IMR-90 (cell line): ENCODE measurements at regions not wholly inside any gene's neighbourhood (a gene's known extent, or its start where the extent isn't known, plus 50 kb on each side); places are given as distances from the start of the nearest gene placed in this dataset.

Experiments used
- ATAC-seq: fragments of 200-7000 bp; cut with Tn5 transposase; 2 replicates; pipeline ENCODE4 v1.9.1; 2020; ENCODE audit warnings: low read depth, mild to moderate bottlenecking, moderate library complexity
- BruUV-seq: library from RNA; stranded (reverse); fragments of 400-500 nt; replicated peaks from 2 replicates; lab custom pipeline; 2021; lab: Mats Ljungman, UMichigan
- CTCF ChIA-PET: fragments of 300-600 bp; formaldehyde crosslinking; extraction: SDS; loops from one replicate; lab custom pipeline; 2021; ENCODE audit warnings: antibody characterized with exemption; lab: Yijun Ruan, JAX
- POLR2A ChIA-PET: fragments of 300-600 bp; sonication (Branson Sonifier 250); formaldehyde crosslinking; loops from one replicate; lab custom pipeline; 2022; ENCODE audit warnings: antibody characterized with exemption; ENCODE audit not compliant: unreplicated experiment; lab: Charles Lee
- DNase-seq: peaks from one replicate; pipeline ENCODE4 v3.0.0; 2013
- H2AFZ ChIP-seq: replicated peaks from 2 replicates; pipeline ENCODE3; 2013; ENCODE audit warnings: low read length, mild to moderate bottlenecking; ENCODE audit not compliant: poor library complexity
- H2AK5ac ChIP-seq: 2 replicates; pipeline ENCODE4 v1.6.1; 2013; ENCODE audit warnings: low read depth, low read length, inconsistent platforms
- H2AK9ac ChIP-seq: replicated peaks from 2 replicates; pipeline ENCODE3; 2013; ENCODE audit warnings: mild to moderate bottlenecking, low read depth, low read length, moderate library complexity; ENCODE audit not compliant: poor library complexity
- H2BK120ac ChIP-seq: 2 replicates; pipeline ENCODE4 v1.6.1; 2013; ENCODE audit warnings: low read depth, low read length, inconsistent platforms
- H2BK15ac ChIP-seq: 3 replicates; pipeline ENCODE4 v1.6.1; 2013; ENCODE audit warnings: low read depth, low read length, inconsistent platforms
- H2BK20ac ChIP-seq: 2 replicates; pipeline ENCODE4 v1.6.1; 2013; ENCODE audit warnings: low read depth, mild to moderate bottlenecking, inconsistent platforms, low read length, moderate library complexity
- H2BK5ac ChIP-seq: 2 replicates; pipeline ENCODE4 v1.6.1; 2013; ENCODE audit warnings: mild to moderate bottlenecking, low read depth, low read length, inconsistent platforms; ENCODE audit not compliant: poor library complexity, severe bottlenecking
- H3K14ac ChIP-seq: replicated peaks from 2 replicates; pipeline ENCODE4 v1.6.1; 2013; ENCODE audit warnings: low read depth, low read length, inconsistent platforms
- H3K18ac ChIP-seq: 2 replicates; pipeline ENCODE4 v1.6.1; 2013; ENCODE audit warnings: low read depth, low read length, control low read depth
- H3K23ac ChIP-seq: 2 replicates; pipeline ENCODE4 v1.6.1; 2013; ENCODE audit warnings: low read depth, low read length, inconsistent platforms
- H3K27ac ChIP-seq: 2 replicates; pipeline ENCODE4 v1.5.1; 2013; ENCODE audit warnings: mild to moderate bottlenecking, control low read depth, low read length; ENCODE audit not compliant: insufficient read depth
- H3K27me3 ChIP-seq: 2 replicates; pipeline ENCODE4 v1.6.1; 2013; ENCODE audit warnings: low read length; ENCODE audit not compliant: control insufficient read depth, insufficient read depth
- H3K36me3 ChIP-seq: 2 replicates; pipeline ENCODE4 v1.6.1; 2013; ENCODE audit warnings: low read length, mixed read lengths; ENCODE audit not compliant: control insufficient read depth, insufficient read depth
- H3K4ac ChIP-seq: 2 replicates; pipeline ENCODE4 v1.6.1; 2013; ENCODE audit warnings: low read depth, low read length, inconsistent platforms
- H3K4me1 ChIP-seq: 2 replicates; pipeline ENCODE4 v1.6.1; 2013; ENCODE audit warnings: low read length, mixed read lengths; ENCODE audit not compliant: control insufficient read depth, insufficient read depth
- H3K4me2 ChIP-seq: 2 replicates; pipeline ENCODE4 v1.6.1; 2013; ENCODE audit warnings: low read depth, mild to moderate bottlenecking, control low read depth, low read length, moderate library complexity
- H3K4me3 ChIP-seq: 2 replicates; pipeline ENCODE4 v1.5.1; 2013; ENCODE audit warnings: low read depth, mild to moderate bottlenecking, control low read depth, low read length, moderate library complexity; ENCODE audit not compliant: insufficient read depth
- H3K56ac ChIP-seq: 2 replicates; pipeline ENCODE4 v1.6.1; 2013; ENCODE audit warnings: low read length, inconsistent platforms; ENCODE audit not compliant: insufficient read depth; ENCODE audit errors: extremely low read depth
- H3K79me1 ChIP-seq, 2 experiments: 2 replicates each; pipeline ENCODE4 v1.6.1; 2013; ENCODE audit warnings: low read length in 2 of 2, inconsistent platforms in 1 of 2, low read depth in 1 of 2
- H3K9ac ChIP-seq: 2 replicates; pipeline ENCODE4 v1.6.1; 2013; ENCODE audit warnings: low read depth, low read length, control low read depth
- H3K9me1 ChIP-seq: 2 replicates; pipeline ENCODE4 v1.6.1; 2013; ENCODE audit warnings: low read length, inconsistent platforms; ENCODE audit not compliant: insufficient read depth
- H3K9me3 ChIP-seq: 2 replicates; pipeline ENCODE4 v1.6.1; 2013; ENCODE audit warnings: low read length; ENCODE audit not compliant: control insufficient read depth, insufficient read depth
- H4K20me1 ChIP-seq: 2 replicates; pipeline ENCODE4 v1.6.1; 2013; ENCODE audit warnings: low read length, inconsistent platforms; ENCODE audit not compliant: insufficient read depth
- H4K5ac ChIP-seq: 2 replicates; pipeline ENCODE4 v1.6.1; 2013; ENCODE audit warnings: mild to moderate bottlenecking, low read depth, low read length, control low read depth
- H4K8ac ChIP-seq, 2 experiments: 2 replicates each; pipeline ENCODE4 v1.6.1; 2013; ENCODE audit warnings: low read depth in 2 of 2, low read length in 2 of 2, control low read depth in 1 of 2, inconsistent platforms in 1 of 2
- H4K91ac ChIP-seq: 2 replicates; pipeline ENCODE4 v1.6.1; 2013; ENCODE audit warnings: low read depth, low read length, inconsistent platforms; ENCODE audit not compliant: insufficient read depth
- BHLHE40 ChIP-seq: fragments of 150-350 bp; IDR thresholded peaks from 2 replicates; pipeline ENCODE4 v1.6.1; 2016; ENCODE audit warnings: mild to moderate bottlenecking, low read depth, low read length
- CEBPB ChIP-seq: IDR thresholded peaks from 2 replicates; pipeline ENCODE4 v1.6.1; 2012; ENCODE audit warnings: low read depth, low read length, improper control_type of control experiment
- CHD1 ChIP-seq: IDR thresholded peaks from 2 replicates; pipeline ENCODE4 v1.6.1; 2012; ENCODE audit warnings: low read depth, low read length, improper control_type of control experiment
- CTCF ChIP-seq: conservative IDR thresholded peaks from 2 replicates; pipeline ENCODE4 v1.5.1; 2012; ENCODE audit warnings: mild to moderate bottlenecking, low read depth, low read length, improper control_type of control experiment
- ELK1 ChIP-seq: fragments of 150-350 bp; IDR thresholded peaks from 2 replicates; pipeline ENCODE4 v1.6.1; 2016; ENCODE audit warnings: low read depth, mild to moderate bottlenecking, low read length, moderate library complexity, borderline replicate concordance
- FOS ChIP-seq: fragments of 150-350 bp; IDR thresholded peaks from 2 replicates; pipeline ENCODE4 v1.6.1; 2016; ENCODE audit warnings: low read depth, low read length
- MAFK ChIP-seq: IDR thresholded peaks from 2 replicates; pipeline ENCODE4 v1.6.1; 2012; ENCODE audit warnings: low read depth, low read length, improper control_type of control experiment
- MAZ ChIP-seq: IDR thresholded peaks from 2 replicates; pipeline ENCODE4 v1.6.1; 2012; ENCODE audit warnings: low read depth, mild to moderate bottlenecking, low read length, improper control_type of control experiment, moderate library complexity, borderline replicate concordance
- MXI1 ChIP-seq: IDR thresholded peaks from 2 replicates; pipeline ENCODE4 v1.6.1; 2012; ENCODE audit warnings: low read depth, mild to moderate bottlenecking, low read length, moderate library complexity, borderline replicate concordance
- NFE2L2 ChIP-seq: fragments of 150-350 bp; IDR thresholded peaks from 2 replicates; pipeline ENCODE4 v1.6.1; 2016; ENCODE audit warnings: low read depth, mild to moderate bottlenecking, low read length
- POLR2A ChIP-seq: IDR thresholded peaks from 2 replicates; pipeline ENCODE4 v1.6.1; 2012; ENCODE audit warnings: mild to moderate bottlenecking, low read depth, low read length
- RAD21 ChIP-seq: IDR thresholded peaks from 2 replicates; pipeline ENCODE4 v1.6.1; 2012; ENCODE audit warnings: low read length, improper control_type of control experiment
- RCOR1 ChIP-seq: IDR thresholded peaks from 2 replicates; pipeline ENCODE4 v1.6.1; 2012; ENCODE audit warnings: mild to moderate bottlenecking, low read length, improper control_type of control experiment; ENCODE audit not compliant: insufficient replicate concordance
- RFX5 ChIP-seq: IDR thresholded peaks from 2 replicates; pipeline ENCODE4 v1.8.0; 2012; ENCODE audit warnings: low read depth, mild to moderate bottlenecking, low read length, moderate library complexity
- SMC3 ChIP-seq: fragments of 150-350 bp; IDR thresholded peaks from 2 replicates; pipeline ENCODE4 v1.6.1; 2016; ENCODE audit warnings: low read depth, mild to moderate bottlenecking, antibody characterized with exemption, low read length, moderate library complexity
- USF2 ChIP-seq: fragments of 150-350 bp; IDR thresholded peaks from 2 replicates; pipeline ENCODE4 v1.6.1; 2017; ENCODE audit warnings: mild to moderate bottlenecking, antibody characterized with exemption, low read length, low read depth
- WGBS, 2 experiments: methylation state at CpG; one replicate each; pipeline versions ENCODE4 v1.1.5 to v1.1.7; 2013; ENCODE audit warnings: missing lambda C conversion rate in 2 of 2; ENCODE audit not compliant: insufficient read length in 1 of 2; ENCODE audit errors: extremely low coverage in 2 of 2; 5-methylcytosine and 5-hydroxymethylcytosine counted together
- dilution Hi-C: fragments of 300-500 bp; cut with HindIII; formaldehyde crosslinking; loops from one replicate; pipeline ENCODE4 v1.14.3; 2018; ENCODE audit warnings: low sequenced_read_pairs; ENCODE audit not compliant: unreplicated experiment
- in situ Hi-C: fragments of 300-500 bp; cut with MboI; formaldehyde crosslinking; loops from 3 replicates; pipeline ENCODE4 v1.14.3; 2019; ENCODE audit warnings: low sequenced_read_pairs, inconsistent platforms, mixed read lengths
- intact Hi-C: fragments of 100-400 bp; cut with micrococcal nuclease; formaldehyde crosslinking; loops from 2 replicates; pipeline ENCODE4 v1.10.0; 2022

- dilution Hi-C loops: no loop called here
- no peak overlapping the region for H3K18ac ChIP-seq
- no peak overlapping the region for H2BK20ac ChIP-seq
- no peak overlapping the region for H2BK120ac ChIP-seq
- no peaks in the 10 kb centered on the region for H3K36me3 ChIP-seq
- no peak overlapping the region for H3K9ac ChIP-seq
- 40% methylated on average over 1 of the region's 3 CpGs; no CpG with 5 or more reads in 1 of the 2 experiments for WGBS, 2 experiments
- ChIA-PET POLR2A (no interaction called here), CTCF (no interaction called here)
- H2AFZ ChIP-seq: no peak overlapping the region
- H3K79me1 ChIP-seq: no peaks in the 10 kb centered on the region
- intact Hi-C loops: no loop called here
- ATAC-seq (no peak), DNase-seq (no peak)
- no peak overlapping the region for H3K27ac ChIP-seq
- no peak overlapping the region for H2BK15ac ChIP-seq
- H3K4me2 ChIP-seq: no peak overlapping the region
- H4K91ac ChIP-seq: no peak overlapping the region
- no peaks in the 10 kb centered on the region for H4K20me1 ChIP-seq
- no peak overlapping the region for H3K23ac ChIP-seq
- no peak overlapping the region for H3K14ac ChIP-seq
- no peak overlapping the region for H3K4me3 ChIP-seq
- no peak overlapping the region for H4K5ac ChIP-seq
- H3K4ac ChIP-seq: no peak overlapping the region
- H2AK5ac ChIP-seq: no peak overlapping the region
- no peak for TF ChIP-seq BHLHE40
- TF ChIP-seq POLR2A: no peak
- no peak for TF ChIP-seq NFE2L2
- no peak for TF ChIP-seq FOS
- no peak for TF ChIP-seq CHD1
- TF ChIP-seq MAFK: no peak
- no peak for TF ChIP-seq RCOR1
- no peak for TF ChIP-seq MXI1
- no peak for TF ChIP-seq CEBPB
- no peak for TF ChIP-seq RFX5
- TF ChIP-seq ELK1: no peak
- TF ChIP-seq SMC3: no peak
- TF ChIP-seq RAD21: no peak
- TF ChIP-seq MAZ: no peak
- TF ChIP-seq CTCF: no peak
- no peak for TF ChIP-seq USF2
- no peaks in the 10 kb centered on the region for H3K9me1 ChIP-seq
- no peak overlapping the region for H3K56ac ChIP-seq
- H3K4me1 ChIP-seq: no peaks in the 10 kb centered on the region
- H3K9me3 ChIP-seq: no peaks in the 10 kb centered on the region
- in situ Hi-C loops: no loop called here
- H2AK9ac ChIP-seq: no peak overlapping the region
- H4K8ac ChIP-seq: no peak overlapping the region
- H3K27me3 ChIP-seq: no peaks in the 10 kb centered on the region
- BruUV-seq: no TSS peak
- H2BK5ac ChIP-seq: no peak overlapping the region
These were observed 307.9 kb upstream of the MON1B start for GRCh38 chr16:76883076-76883475.
